Bone marrow (tissue), 2 donors: ENCODE measurements at regions not wholly inside any gene's neighbourhood (a gene's known extent, or its start where the extent isn't known, plus 50 kb on each side); places are given as distances from the start of the nearest gene placed in this dataset.

Experiments
- DNase-seq, 2 donors: peaks; one replicate each; lab custom pipeline; 2025; lab: John Stamatoyannopoulos, UW

- no peak for DNase-seq
These were observed 88.3 kb upstream of the ARHGAP29 start for GRCh38 chr1:94325377-94326302.

- no peak for DNase-seq
These were observed 86.8 kb upstream of the ARHGAP29 start for GRCh38 chr1:94324178-94324544.

GRCh38 chr1:94323311-94324177 is 86.2 kb upstream of the ARHGAP29 start:
- no peak for DNase-seq

- no peak for DNase-seq
These were observed 85.3 kb upstream of the ARHGAP29 start for GRCh38 chr1:94322696-94323095.

GRCh38 chr1:94321662-94322061 is 84.3 kb upstream of the ARHGAP29 start:
- DNase-seq: no peak

- DNase-seq: no peak
These were observed 82.1 kb upstream of the ARHGAP29 start for GRCh38 chr1:94319319-94320102.

DNA sequence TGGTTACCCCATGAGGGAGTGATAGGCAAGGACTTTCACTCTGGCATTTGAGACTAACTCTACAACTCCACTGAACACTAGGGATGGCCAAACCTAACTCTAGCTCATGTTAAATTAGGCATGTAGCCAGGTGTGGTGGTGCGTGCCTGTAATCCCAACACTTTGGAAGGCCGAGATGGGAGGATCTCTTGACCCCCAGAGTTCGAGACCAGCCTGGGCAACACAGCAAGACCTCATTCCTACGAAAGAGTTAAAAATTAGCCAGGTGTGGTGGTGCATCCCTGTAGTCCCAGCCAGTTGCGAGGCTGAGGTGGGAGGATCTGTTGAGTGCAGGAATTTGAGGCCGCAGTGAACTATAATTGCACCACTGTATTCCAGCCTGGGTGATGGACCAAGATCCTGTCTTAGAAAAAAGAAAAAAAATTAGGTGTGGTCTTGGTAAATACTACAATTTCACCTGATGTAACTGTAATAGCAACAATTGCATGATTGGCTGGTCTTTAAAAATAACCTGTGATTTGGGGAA is 81.2 kb upstream of the ARHGAP29 start:
- DNase-seq: no peak

DNA sequence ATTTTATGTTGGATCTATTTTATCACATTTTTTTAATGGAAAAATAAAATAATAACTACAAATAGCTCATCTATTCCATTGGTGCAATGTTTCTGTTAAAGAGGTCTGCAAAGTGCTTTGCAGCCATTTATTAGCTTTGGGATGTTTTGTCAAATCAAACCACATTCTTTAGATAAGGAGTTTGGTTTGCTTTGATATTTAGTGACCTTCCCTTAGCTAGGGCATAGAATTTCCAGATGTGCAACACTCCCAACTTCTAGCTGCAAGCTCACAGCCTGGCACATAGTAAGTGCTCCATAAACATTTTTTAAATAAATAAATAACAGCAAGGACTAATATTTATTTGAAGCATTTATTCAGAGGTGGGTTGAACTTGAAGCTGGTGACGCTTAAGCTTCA is 80.4 kb upstream of the ARHGAP29 start:
- DNase-seq: no peak

DNA sequence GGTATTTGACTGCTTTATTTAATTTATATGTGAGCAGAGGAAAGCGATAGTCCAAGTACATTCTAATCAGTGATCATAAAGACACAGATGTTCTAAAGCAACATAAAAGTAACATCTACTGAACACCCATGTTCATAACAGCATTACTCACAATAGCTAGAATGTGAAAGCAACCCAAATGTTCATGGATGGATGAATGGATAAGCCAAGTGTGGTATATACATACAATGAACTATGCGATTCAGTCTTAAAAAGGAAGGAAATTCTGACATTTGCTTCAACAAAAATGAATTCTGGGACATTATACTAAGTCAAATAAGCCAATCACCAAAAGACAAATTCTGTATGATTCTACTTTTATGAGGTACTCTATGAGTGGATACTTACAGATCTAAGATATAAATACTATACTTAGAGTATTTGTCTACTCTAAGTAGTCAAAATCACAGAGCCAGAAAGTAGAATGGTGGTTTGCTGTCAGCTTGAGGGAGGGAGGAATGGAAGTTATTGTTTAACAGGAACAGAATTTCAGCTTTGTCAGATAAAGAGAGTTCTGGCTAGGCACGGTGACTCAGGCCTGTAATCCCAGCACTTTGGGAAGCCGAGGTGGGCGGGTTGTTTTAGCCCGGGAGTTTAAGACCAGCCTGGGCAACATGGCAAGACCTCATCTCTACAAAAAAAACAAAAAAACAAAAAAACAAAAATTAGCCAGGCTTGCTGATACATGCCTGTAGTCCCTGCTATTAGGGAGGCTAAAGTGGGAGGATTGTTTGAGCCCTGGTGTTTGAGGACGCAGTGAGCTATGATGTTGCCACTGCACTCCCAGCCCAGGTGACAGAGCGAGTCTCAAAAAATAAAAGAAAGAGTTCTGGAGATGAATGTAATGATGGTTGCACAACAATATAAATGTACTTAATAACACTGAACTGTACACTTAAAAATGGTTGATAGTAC is 79.7 kb upstream of the ARHGAP29 start:
- DNase-seq: no peak

DNA sequence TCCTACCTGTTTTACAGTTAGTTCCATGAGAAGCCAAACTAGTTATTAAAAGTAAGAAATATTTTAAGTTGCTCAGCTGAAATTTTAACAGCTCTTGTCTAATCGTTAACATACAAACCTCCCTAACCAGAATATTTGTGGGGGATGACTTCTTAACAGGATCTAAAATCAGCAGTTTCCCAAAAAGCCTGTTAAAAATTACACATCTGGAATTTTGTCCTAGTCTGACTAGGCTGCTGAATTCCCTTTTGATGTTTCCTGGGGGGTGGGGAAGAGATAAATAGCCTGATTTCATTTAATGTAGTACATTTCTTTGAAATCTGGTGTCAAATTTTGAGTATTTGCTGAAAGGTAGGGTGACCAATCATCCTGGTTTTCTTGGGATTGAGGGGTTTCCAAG is 78.8 kb upstream of the ARHGAP29 start:
- DNase-seq: no peak

GRCh38 chr1:94315552-94316116 is 78.2 kb upstream of the ARHGAP29 start:
- no peak for DNase-seq

DNA sequence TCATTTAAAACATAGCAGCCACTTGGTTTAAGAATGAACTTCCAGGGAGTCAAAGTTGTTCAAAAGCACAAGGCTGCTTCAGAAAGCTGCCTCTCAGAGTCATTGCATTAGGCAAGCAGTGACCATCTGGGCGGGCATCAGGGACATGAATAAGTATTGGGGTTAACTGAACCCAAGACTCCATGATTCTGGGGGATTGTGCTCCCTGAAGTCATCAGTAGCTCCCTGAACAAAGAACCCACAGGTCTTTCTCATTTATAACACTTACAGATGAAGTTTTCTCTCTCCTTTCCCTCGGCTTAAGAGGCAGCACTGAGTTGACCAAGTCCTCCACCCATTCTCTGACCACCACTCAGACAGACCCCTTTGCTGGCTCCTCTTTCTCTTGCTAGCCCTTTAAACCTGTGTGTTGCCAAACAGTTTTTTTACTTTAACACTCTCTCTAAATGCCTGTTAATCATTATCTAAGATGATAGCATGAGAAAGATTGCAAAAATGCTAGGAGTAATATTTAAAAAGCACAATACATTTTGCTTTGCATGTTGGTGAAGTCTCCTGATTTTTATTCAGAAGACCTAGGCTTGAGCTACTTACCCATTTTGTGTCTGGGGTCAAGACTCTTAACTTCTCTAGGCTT is 77.0 kb upstream of the ARHGAP29 start:
- DNase-seq: no peak

DNA sequence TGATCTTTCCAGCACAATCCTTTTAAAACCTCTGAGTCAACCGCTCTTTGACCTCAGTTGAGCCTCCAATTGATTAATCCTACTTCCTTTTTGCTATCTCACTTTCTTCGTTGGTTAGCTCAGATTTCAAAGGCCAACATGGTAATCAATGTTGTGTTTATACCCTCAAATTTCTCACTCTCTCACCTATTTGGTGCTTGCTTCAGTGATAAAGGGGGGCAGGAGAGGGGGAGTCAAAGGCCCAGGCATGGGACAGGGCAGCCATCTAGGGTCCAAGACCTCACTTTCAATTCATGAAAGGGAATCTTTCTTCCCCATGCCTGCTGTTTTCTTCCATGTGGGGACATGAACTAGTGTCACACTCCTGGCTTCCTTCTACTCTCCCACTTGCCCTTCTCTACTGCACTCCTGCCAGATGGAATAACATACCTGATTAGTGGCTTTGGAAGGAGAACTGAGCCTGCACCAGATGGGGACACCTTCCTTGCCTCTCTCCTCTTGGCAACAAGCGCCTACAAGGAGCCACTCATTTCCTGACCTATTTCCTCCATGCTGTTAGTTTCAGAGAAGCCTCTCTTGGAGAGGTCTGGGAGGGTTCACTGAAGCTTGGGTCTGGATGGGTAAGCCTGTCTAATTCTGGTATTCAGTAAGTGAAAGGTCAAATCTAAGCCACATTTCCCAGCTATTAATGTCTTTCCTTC is 73.3 kb upstream of the ARHGAP29 start:
- no peak for DNase-seq

- no peak for DNase-seq
These were observed 72.6 kb upstream of the ARHGAP29 start for GRCh38 chr1:94309829-94310569.

DNA sequence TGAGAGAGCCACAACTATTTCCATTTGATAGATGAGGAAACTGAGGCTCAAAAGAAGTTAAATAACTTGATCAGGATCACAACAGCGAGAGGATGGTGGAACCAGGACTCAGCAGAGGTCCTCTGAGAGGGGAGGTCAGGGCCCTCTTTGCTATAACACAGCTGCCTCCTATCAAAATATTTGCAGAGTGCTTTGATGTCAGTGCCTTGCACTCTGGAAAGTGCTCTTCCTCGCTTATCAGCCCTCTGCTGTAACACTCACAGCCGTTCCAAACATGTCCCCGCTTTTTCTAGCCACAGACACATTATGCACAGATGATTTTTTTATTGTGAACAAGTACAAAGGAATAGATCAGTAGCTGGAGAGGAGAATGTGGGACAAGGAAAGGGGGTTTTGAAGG is 71.8 kb upstream of the ARHGAP29 start:
- no peak for DNase-seq

- DNase-seq: no peak
These were observed 69.1 kb upstream of the ARHGAP29 start for GRCh38 chr1:94306521-94306920.

DNA sequence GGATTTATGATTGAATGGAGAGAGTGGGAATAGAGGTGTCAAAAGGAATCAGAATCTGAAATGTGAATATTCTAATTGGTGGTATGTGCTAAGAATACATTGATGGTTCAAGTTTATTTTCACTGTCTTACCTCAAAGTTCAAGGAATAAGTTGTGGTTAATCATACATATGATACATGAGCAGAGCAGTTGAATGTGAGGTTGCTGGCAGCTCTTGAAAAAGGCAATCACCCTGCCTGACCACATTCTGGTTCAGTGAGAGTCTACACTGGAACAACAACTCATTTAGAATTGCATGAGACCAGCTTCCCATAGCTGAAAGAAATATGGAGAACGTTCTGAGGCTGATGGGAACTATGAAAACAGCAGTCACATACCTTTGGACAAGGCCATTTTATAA is 68.3 kb upstream of the ARHGAP29 start:
- no peak for DNase-seq

GRCh38 chr1:94304553-94304952 is 67.2 kb upstream of the ARHGAP29 start:
- DNase-seq: no peak

GRCh38 chr1:94303005-94303404 is 65.6 kb upstream of the ARHGAP29 start:
- DNase-seq: peak in 1 of 2 donors; percentile 13
